HUES6 (cell line): ENCODE measurements at regions not wholly inside any gene's neighbourhood (a gene's known extent, or its start where the extent isn't known, plus 50 kb on each side); places are given as distances from the start of the nearest gene placed in this dataset.

Experiments used
- H3K27ac ChIP-seq: 2 replicates; pipeline ENCODE4 v1.7.0; 2013; ENCODE audit warnings: low read depth, mild to moderate bottlenecking, low read length, inconsistent platforms
- H3K27me3 ChIP-seq: 2 replicates; pipeline ENCODE4 v1.6.1; 2013; ENCODE audit warnings: low read length; ENCODE audit not compliant: control insufficient read depth, insufficient read depth
- H3K36me3 ChIP-seq: 2 replicates; pipeline ENCODE4 v1.6.1; 2013; ENCODE audit warnings: low read length; ENCODE audit not compliant: control insufficient read depth, insufficient read depth
- H3K4me1 ChIP-seq: 2 replicates; pipeline ENCODE4 v1.6.1; 2013; ENCODE audit warnings: low read length; ENCODE audit not compliant: control insufficient read depth, insufficient read depth
- H3K4me3 ChIP-seq: 2 replicates; pipeline ENCODE4 v1.5.1; 2013; ENCODE audit warnings: low read depth, low read length
- H3K9ac ChIP-seq: one replicate; pipeline ENCODE4 v1.6.1; 2013; ENCODE audit warnings: mild to moderate bottlenecking, low read length
- H3K9me3 ChIP-seq: 2 replicates; pipeline ENCODE4 v1.6.1; 2013; ENCODE audit warnings: low read depth, low read length; ENCODE audit not compliant: control insufficient read depth, insufficient read depth

GRCh38 chr13:73967397-73968165 lies 166.6 kb downstream of the KLF12 start:
- Histone ChIP-seq H3K9me3 (no peaks in the 10 kb centered on the region), H3K4me3 (no peak overlapping the region), H3K27ac (no peak overlapping the region), H3K36me3 (no peaks in the 10 kb centered on the region), H3K27me3 (no peaks in the 10 kb centered on the region), H3K9ac (no peak overlapping the region), H3K4me1 (no peaks in the 10 kb centered on the region)

- H3K27me3 ChIP-seq, result no peaks in the 10 kb centered on the region
- no peaks in the 10 kb centered on the region for H3K9me3 ChIP-seq
- no peak overlapping the region for H3K27ac ChIP-seq
- no peaks in the 10 kb centered on the region for H3K4me1 ChIP-seq
- H3K36me3 ChIP-seq, result no peaks in the 10 kb centered on the region
- no peak overlapping the region for H3K4me3 ChIP-seq
- H3K9ac ChIP-seq, result no peak overlapping the region
Measured at GRCh38 chr13:73966331-73966730, 167.9 kb downstream of the KLF12 start.

- H3K36me3 ChIP-seq, result no peaks in the 10 kb centered on the region
- no peak overlapping the region for H3K9ac ChIP-seq
- no peak overlapping the region for H3K27ac ChIP-seq
- no peaks in the 10 kb centered on the region for H3K4me1 ChIP-seq
- no peak overlapping the region for H3K4me3 ChIP-seq
- H3K9me3 ChIP-seq, result no peaks in the 10 kb centered on the region
- no peaks in the 10 kb centered on the region for H3K27me3 ChIP-seq
Measured at GRCh38 chr13:73962284-73962683, 171.9 kb downstream of the KLF12 start.

GRCh38 chr13:73961181-73961580 lies 173.0 kb downstream of the KLF12 start:
- H3K27ac ChIP-seq, result no peak overlapping the region
- no peak overlapping the region for H3K9ac ChIP-seq
- H3K4me1 ChIP-seq, result no peaks in the 10 kb centered on the region

GRCh38 chr13:73960474-73960873 lies 173.7 kb downstream of the KLF12 start:
- no peaks in the 10 kb centered on the region for H3K27me3 ChIP-seq
- no peaks in the 10 kb centered on the region for H3K36me3 ChIP-seq
- H3K4me3 ChIP-seq, result no peak overlapping the region
- H3K9me3 ChIP-seq, result no peaks in the 10 kb centered on the region
- H3K9ac ChIP-seq, result no peak overlapping the region
- no peak overlapping the region for H3K27ac ChIP-seq
- no peaks in the 10 kb centered on the region for H3K4me1 ChIP-seq

More at GRCh38 chr13:73961181-73961580, 173.0 kb downstream of the KLF12 start:
- H3K9me3 ChIP-seq, result no peaks in the 10 kb centered on the region
- no peak overlapping the region for H3K4me3 ChIP-seq
- no peaks in the 10 kb centered on the region for H3K36me3 ChIP-seq
- no peaks in the 10 kb centered on the region for H3K27me3 ChIP-seq

- Histone ChIP-seq H3K4me1 (no peaks in the 10 kb centered on the region), H3K36me3 (no peaks in the 10 kb centered on the region), H3K27ac (no peak overlapping the region), H3K9me3 (no peaks in the 10 kb centered on the region), H3K9ac (no peak overlapping the region), H3K4me3 (no peak overlapping the region), H3K27me3 (no peaks in the 10 kb centered on the region)
Measured at GRCh38 chr13:73958657-73959397, 175.4 kb downstream of the KLF12 start.

- H3K27me3 ChIP-seq, result no peaks in the 10 kb centered on the region
- no peak overlapping the region for H3K27ac ChIP-seq
- H3K9ac ChIP-seq, result no peak overlapping the region
- no peak overlapping the region for H3K4me3 ChIP-seq
- H3K4me1 ChIP-seq, result no peaks in the 10 kb centered on the region
- H3K9me3 ChIP-seq, result no peaks in the 10 kb centered on the region
- H3K36me3 ChIP-seq, result no peaks in the 10 kb centered on the region
Measured at GRCh38 chr13:73957889-73958288, 176.3 kb downstream of the KLF12 start.

GRCh38 chr13:73956795-73957408 lies 177.3 kb downstream of the KLF12 start:
- Histone ChIP-seq H3K36me3 (no peaks in the 10 kb centered on the region), H3K9ac (no peak overlapping the region), H3K4me1 (no peaks in the 10 kb centered on the region), H3K9me3 (no peaks in the 10 kb centered on the region), H3K27me3 (no peaks in the 10 kb centered on the region), H3K27ac (no peak overlapping the region), H3K4me3 (no peak overlapping the region)

- Histone ChIP-seq H3K4me1 (no peaks in the 10 kb centered on the region), H3K27me3 (no peaks in the 10 kb centered on the region), H3K36me3 (no peaks in the 10 kb centered on the region), H3K27ac (no peak overlapping the region), H3K9me3 (no peaks in the 10 kb centered on the region), H3K9ac (no peak overlapping the region), H3K4me3 (no peak overlapping the region)
Measured at GRCh38 chr13:73955977-73956500, 178.2 kb downstream of the KLF12 start.

- no peaks in the 10 kb centered on the region for H3K4me1 ChIP-seq
- no peaks in the 10 kb centered on the region for H3K9me3 ChIP-seq
- no peak overlapping the region for H3K9ac ChIP-seq
- no peaks in the 10 kb centered on the region for H3K36me3 ChIP-seq
- no peak overlapping the region for H3K27ac ChIP-seq
- no peaks in the 10 kb centered on the region for H3K27me3 ChIP-seq
- no peak overlapping the region for H3K4me3 ChIP-seq
Measured at GRCh38 chr13:73954808-73955207, 179.4 kb downstream of the KLF12 start.

GRCh38 chr13:73952648-73953047 lies 181.6 kb downstream of the KLF12 start:
- Histone ChIP-seq H3K27ac (no peak overlapping the region), H3K27me3 (no peaks in the 10 kb centered on the region), H3K9ac (no peak overlapping the region), H3K4me1 (no peaks in the 10 kb centered on the region), H3K36me3 (no peaks in the 10 kb centered on the region), H3K9me3 (no peaks in the 10 kb centered on the region), H3K4me3 (no peak overlapping the region)
